C4-2B (cell line): ENCODE measurements at regions not wholly inside any gene's neighbourhood (a gene's known extent, or its start where the extent isn't known, plus 50 kb on each side); places are given as distances from the start of the nearest gene placed in this dataset.

ENCODE experiments used
- ZFX ChIP-seq: fragments of 450-650 bp; IDR thresholded peaks from 2 replicates; pipeline ENCODE4 v1.6.1; 2017
- TF ChIP-seq, protein P1 (sequence below): fragments of 450-650 bp; conservative IDR thresholded peaks from 2 replicates; pipeline ENCODE4 v1.5.1; 2017; ENCODE audit warnings: mild to moderate bottlenecking

DNA sequence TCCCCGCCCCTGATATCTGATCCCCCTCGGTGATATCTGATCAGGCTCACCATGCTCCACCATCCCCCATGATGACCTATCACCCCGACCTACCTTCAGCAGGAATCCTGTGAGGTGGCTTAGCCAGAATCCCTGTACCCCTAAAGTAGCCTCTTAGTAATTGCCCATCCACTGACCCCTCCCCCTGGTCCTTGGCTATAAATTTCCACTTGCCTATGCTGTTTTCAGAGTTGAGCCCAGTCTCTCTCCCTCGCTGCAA is 177.5 kb upstream of the GGTLC1 start:
- TF ChIP-seq, protein P1, sequence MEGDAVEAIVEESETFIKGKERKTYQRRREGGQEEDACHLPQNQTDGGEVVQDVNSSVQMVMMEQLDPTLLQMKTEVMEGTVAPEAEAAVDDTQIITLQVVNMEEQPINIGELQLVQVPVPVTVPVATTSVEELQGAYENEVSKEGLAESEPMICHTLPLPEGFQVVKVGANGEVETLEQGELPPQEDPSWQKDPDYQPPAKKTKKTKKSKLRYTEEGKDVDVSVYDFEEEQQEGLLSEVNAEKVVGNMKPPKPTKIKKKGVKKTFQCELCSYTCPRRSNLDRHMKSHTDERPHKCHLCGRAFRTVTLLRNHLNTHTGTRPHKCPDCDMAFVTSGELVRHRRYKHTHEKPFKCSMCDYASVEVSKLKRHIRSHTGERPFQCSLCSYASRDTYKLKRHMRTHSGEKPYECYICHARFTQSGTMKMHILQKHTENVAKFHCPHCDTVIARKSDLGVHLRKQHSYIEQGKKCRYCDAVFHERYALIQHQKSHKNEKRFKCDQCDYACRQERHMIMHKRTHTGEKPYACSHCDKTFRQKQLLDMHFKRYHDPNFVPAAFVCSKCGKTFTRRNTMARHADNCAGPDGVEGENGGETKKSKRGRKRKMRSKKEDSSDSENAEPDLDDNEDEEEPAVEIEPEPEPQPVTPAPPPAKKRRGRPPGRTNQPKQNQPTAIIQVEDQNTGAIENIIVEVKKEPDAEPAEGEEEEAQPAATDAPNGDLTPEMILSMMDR: no peak
- TF ChIP-seq ZFX: no peak
